GM23338 (cell line): ENCODE measurements at regions not wholly inside any gene's neighbourhood (a gene's known extent, or its start where the extent isn't known, plus 50 kb on each side); places are given as distances from the start of the nearest gene placed in this dataset.

ENCODE experiments used
- ATAC-seq: fragments of 200-7000 bp; cut with Tn5 transposase; 3 replicates; pipeline ENCODE4 v1.9.1; 2020
- DNase-seq: peaks from one replicate; pipeline ENCODE4 v3.0.0-alpha.2; 2015; ENCODE audit warnings: low spot score
- H2AFZ ChIP-seq: fragments of 200-600 bp; sonication (generic); 2 replicates; pipeline ENCODE4 v1.8.0; 2016; ENCODE audit warnings: antibody characterized with exemption, mild to moderate bottlenecking, moderate library complexity
- H3F3A ChIP-seq: fragments of 200-600 bp; sonication (generic); replicated peaks from 2 replicates; pipeline ENCODE4 v1.8.0; 2017; ENCODE audit warnings: antibody characterized with exemption, mixed run types, low read depth
- H3K27ac ChIP-seq: fragments of 200-600 bp; sonication (generic); 2 replicates; pipeline ENCODE4 v1.6.1; 2016; ENCODE audit warnings: low read depth
- H3K27me3 ChIP-seq: fragments of 200-600 bp; sonication (generic); 2 replicates; pipeline ENCODE4 v1.8.0; 2016; ENCODE audit warnings: mild to moderate bottlenecking, mixed run types, moderate library complexity; ENCODE audit not compliant: insufficient read depth
- H3K36me3 ChIP-seq: fragments of 200-600 bp; sonication (generic); 2 replicates; pipeline ENCODE4 v1.8.0; 2016; ENCODE audit warnings: mild to moderate bottlenecking; ENCODE audit not compliant: insufficient read depth
- H3K4me1 ChIP-seq: fragments of 200-600 bp; sonication (generic); 2 replicates; pipeline ENCODE4 v1.8.0; 2016; ENCODE audit warnings: mild to moderate bottlenecking, moderate library complexity; ENCODE audit not compliant: insufficient read depth
- H3K4me2 ChIP-seq: fragments of 200-600 bp; sonication (generic); 2 replicates; pipeline ENCODE4 v1.7.1; 2017; ENCODE audit warnings: mixed run types
- H3K4me3 ChIP-seq: fragments of 200-600 bp; sonication (generic); 2 replicates; pipeline ENCODE4 v1.6.1; 2016; ENCODE audit warnings: mixed run types
- H3K79me2 ChIP-seq: fragments of 200-600 bp; sonication (generic); replicated peaks from 2 replicates; pipeline ENCODE4 v1.8.0; 2017; ENCODE audit warnings: mild to moderate bottlenecking; ENCODE audit not compliant: insufficient read depth
- H3K9me2 ChIP-seq: fragments of 200-600 bp; sonication (generic); 2 replicates; pipeline ENCODE4 v1.8.0; 2017; ENCODE audit not compliant: insufficient read depth
- H4K20me1 ChIP-seq: fragments of 200-600 bp; sonication (generic); replicated peaks from 2 replicates; pipeline ENCODE4 v1.8.0; 2017; ENCODE audit warnings: mild to moderate bottlenecking; ENCODE audit not compliant: insufficient read depth
- H3K27ac Mint-ChIP-seq: 2 replicates; pipeline ENCODE4 v1.8.0; 2020; ENCODE audit warnings: inconsistent platforms, mild to moderate bottlenecking, moderate library complexity, mixed read lengths
- H3K27me3 Mint-ChIP-seq: 3 replicates; pipeline ENCODE4 v1.8.0; 2022; ENCODE audit warnings: low read depth, mild to moderate bottlenecking, moderate library complexity, mixed read lengths, inconsistent platforms; ENCODE audit not compliant: insufficient read depth, poor library complexity
- H3K36me3 Mint-ChIP-seq: 3 replicates; pipeline ENCODE4 v1.8.0; 2021; ENCODE audit warnings: low read depth, mild to moderate bottlenecking, inconsistent platforms, moderate library complexity, mixed read lengths
- H3K4me1 Mint-ChIP-seq: 3 replicates; pipeline ENCODE4 v1.8.0; 2020; ENCODE audit warnings: mild to moderate bottlenecking, inconsistent platforms, mixed read lengths
- H3K4me3 Mint-ChIP-seq: 3 replicates; pipeline ENCODE4 v1.8.0; 2021; ENCODE audit warnings: moderate library complexity, mild to moderate bottlenecking, inconsistent platforms, mixed read lengths
- H3K9me3 Mint-ChIP-seq: 3 replicates; pipeline ENCODE4 v1.8.0; 2020; ENCODE audit warnings: moderate library complexity, mild to moderate bottlenecking, inconsistent platforms, mixed read lengths
- CREB1 ChIP-seq: fragments of 250-450 bp; sonication (Bioruptor Pico); IDR thresholded peaks from 2 replicates; pipeline ENCODE4 v1.5.0; 2020; ENCODE audit warnings: low read depth, mild to moderate bottlenecking, moderate library complexity
- EZH2 ChIP-seq: fragments of 200-600 bp; sonication (generic); IDR thresholded peaks from one replicate; pipeline ENCODE4 v1.8.0; 2017; ENCODE audit warnings: antibody characterized with exemption, mild to moderate bottlenecking, low read depth; ENCODE audit not compliant: unreplicated experiment
- EZH2phosphoT487 ChIP-seq: fragments of 200-600 bp; sonication (generic); IDR thresholded peaks from one replicate; pipeline ENCODE4 v1.8.1; 2018; ENCODE audit warnings: antibody characterized with exemption; ENCODE audit not compliant: unreplicated experiment
- JUNB ChIP-seq: IDR thresholded peaks from one replicate; pipeline ENCODE4 v1.6.1; 2016; ENCODE audit warnings: antibody characterized with exemption; ENCODE audit not compliant: unreplicated experiment
- POLR2AphosphoS5 ChIP-seq: IDR thresholded peaks from 2 replicates; pipeline ENCODE4 v1.6.1; 2016; ENCODE audit warnings: antibody characterized with exemption, low read depth
- STAT1 ChIP-seq: IDR thresholded peaks from one replicate; pipeline ENCODE4 v1.6.1; 2016; ENCODE audit warnings: antibody characterized with exemption; ENCODE audit not compliant: unreplicated experiment
- ZNF114 ChIP-seq: fragments of 250-450 bp; sonication (Bioruptor Pico); IDR thresholded peaks from 2 replicates; pipeline ENCODE4 v1.5.0; 2020; ENCODE audit warnings: mild to moderate bottlenecking, moderate library complexity
- ZNF331 ChIP-seq: fragments of 250-450 bp; sonication (Bioruptor Pico); IDR thresholded peaks from 2 replicates; pipeline ENCODE4 v1.5.0; 2020; ENCODE audit warnings: low read depth, mild to moderate bottlenecking, moderate library complexity
- TF ChIP-seq, protein P1 (sequence below): fragments of 250-450 bp; sonication (Bioruptor Pico); IDR thresholded peaks from 2 replicates; pipeline ENCODE4 v1.5.0; 2020; ENCODE audit warnings: mild to moderate bottlenecking, moderate library complexity
- TF ChIP-seq, protein P2 (sequence below), 2 experiments: fragments of 200-600 bp in 1 of 2; sonication (generic) in 1 of 2; conservative IDR thresholded peaks; 2 replicates each; pipeline versions ENCODE4 v1.5.1 to v1.6.1; 2016 to 2017; ENCODE audit warnings: antibody characterized with exemption in 2 of 2, low read depth in 2 of 2, mild to moderate bottlenecking in 2 of 2, moderate library complexity in 1 of 2
- TF ChIP-seq, protein P3 (sequence below): IDR thresholded peaks from one replicate; pipeline ENCODE4 v1.6.1; 2018; ENCODE audit warnings: antibody characterized with exemption; ENCODE audit not compliant: unreplicated experiment

DNA sequence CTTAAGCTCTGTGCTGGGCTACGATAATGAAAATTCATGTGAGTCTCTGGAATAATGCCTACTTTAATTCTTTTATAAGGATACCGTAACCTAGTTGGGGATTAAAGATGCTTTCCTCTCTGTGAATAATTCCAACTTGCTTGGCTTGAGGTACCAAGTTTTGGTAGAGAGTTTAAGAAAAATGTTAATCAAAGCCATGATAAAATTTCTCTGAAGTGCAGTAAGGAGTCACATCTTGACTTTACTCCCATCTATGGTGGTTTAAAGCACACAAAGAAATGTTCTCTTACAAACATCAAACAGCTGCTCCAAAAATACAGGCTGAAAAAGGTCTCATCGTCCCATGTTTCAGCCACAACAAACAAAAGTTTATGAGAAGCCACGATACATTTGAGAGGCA, 284.8 kb upstream of the TBX3 start:
- DNase-seq (no peak), ATAC-seq (no peak)
- Mint-ChIP-seq H3K4me1 (no peaks in the 10 kb centered on the region; the same call in 2 of the 3 replicates), H3K27me3 (no peaks in the 10 kb centered on the region), H3K36me3 (no peaks in the 10 kb centered on the region), H3K4me3 (no peak overlapping the region), H3K9me3 (no peaks in the 10 kb centered on the region), H3K27ac (no peak overlapping the region)
- TF ChIP-seq, protein P1, sequence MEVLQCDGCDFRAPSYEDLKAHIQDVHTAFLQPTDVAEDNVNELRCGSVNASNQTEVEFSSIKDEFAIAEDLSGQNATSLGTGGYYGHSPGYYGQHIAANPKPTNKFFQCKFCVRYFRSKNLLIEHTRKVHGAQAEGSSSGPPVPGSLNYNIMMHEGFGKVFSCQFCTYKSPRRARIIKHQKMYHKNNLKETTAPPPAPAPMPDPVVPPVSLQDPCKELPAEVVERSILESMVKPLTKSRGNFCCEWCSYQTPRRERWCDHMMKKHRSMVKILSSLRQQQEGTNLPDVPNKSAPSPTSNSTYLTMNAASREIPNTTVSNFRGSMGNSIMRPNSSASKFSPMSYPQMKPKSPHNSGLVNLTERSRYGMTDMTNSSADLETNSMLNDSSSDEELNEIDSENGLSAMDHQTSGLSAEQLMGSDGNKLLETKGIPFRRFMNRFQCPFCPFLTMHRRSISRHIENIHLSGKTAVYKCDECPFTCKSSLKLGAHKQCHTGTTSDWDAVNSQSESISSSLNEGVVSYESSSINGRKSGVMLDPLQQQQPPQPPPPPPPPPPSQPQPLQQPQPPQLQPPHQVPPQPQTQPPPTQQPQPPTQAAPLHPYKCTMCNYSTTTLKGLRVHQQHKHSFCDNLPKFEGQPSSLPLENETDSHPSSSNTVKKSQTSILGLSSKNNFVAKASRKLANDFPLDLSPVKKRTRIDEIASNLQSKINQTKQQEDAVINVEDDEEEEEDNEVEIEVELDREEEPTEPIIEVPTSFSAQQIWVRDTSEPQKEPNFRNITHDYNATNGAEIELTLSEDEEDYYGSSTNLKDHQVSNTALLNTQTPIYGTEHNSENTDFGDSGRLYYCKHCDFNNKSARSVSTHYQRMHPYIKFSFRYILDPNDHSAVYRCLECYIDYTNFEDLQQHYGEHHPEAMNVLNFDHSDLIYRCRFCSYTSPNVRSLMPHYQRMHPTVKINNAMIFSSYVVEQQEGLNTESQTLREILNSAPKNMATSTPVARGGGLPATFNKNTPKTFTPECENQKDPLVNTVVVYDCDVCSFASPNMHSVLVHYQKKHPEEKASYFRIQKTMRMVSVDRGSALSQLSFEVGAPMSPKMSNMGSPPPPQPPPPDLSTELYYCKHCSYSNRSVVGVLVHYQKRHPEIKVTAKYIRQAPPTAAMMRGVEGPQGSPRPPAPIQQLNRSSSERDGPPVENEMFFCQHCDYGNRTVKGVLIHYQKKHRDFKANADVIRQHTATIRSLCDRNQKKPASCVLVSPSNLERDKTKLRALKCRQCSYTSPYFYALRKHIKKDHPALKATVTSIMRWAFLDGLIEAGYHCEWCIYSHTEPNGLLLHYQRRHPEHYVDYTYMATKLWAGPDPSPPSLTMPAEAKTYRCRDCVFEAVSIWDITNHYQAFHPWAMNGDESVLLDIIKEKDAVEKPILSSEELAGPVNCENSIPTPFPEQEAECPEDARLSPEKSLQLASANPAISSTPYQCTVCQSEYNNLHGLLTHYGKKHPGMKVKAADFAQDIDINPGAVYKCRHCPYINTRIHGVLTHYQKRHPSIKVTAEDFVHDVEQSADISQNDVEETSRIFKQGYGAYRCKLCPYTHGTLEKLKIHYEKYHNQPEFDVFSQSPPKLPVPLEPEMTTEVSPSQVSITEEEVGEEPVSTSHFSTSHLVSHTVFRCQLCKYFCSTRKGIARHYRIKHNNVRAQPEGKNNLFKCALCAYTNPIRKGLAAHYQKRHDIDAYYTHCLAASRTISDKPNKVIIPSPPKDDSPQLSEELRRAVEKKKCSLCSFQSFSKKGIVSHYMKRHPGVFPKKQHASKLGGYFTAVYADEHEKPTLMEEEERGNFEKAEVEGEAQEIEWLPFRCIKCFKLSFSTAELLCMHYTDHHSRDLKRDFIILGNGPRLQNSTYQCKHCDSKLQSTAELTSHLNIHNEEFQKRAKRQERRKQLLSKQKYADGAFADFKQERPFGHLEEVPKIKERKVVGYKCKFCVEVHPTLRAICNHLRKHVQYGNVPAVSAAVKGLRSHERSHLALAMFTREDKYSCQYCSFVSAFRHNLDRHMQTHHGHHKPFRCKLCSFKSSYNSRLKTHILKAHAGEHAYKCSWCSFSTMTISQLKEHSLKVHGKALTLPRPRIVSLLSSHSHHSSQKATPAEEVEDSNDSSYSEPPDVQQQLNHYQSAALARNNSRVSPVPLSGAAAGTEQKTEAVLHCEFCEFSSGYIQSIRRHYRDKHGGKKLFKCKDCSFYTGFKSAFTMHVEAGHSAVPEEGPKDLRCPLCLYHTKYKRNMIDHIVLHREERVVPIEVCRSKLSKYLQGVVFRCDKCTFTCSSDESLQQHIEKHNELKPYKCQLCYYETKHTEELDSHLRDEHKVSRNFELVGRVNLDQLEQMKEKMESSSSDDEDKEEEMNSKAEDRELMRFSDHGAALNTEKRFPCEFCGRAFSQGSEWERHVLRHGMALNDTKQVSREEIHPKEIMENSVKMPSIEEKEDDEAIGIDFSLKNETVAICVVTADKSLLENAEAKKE (CRISPR knock-in tag): no peak
- TF ChIP-seq EZH2phosphoT487 (no peak), ZNF114 (CRISPR knock-in tag) (no peak), JUNB (no peak), CREB1 (CRISPR knock-in tag) (no peak), EZH2 (no peak), STAT1 (no peak), POLR2AphosphoS5 (no peak), ZNF331 (CRISPR knock-in tag) (no peak)
- TF ChIP-seq, protein P2, sequence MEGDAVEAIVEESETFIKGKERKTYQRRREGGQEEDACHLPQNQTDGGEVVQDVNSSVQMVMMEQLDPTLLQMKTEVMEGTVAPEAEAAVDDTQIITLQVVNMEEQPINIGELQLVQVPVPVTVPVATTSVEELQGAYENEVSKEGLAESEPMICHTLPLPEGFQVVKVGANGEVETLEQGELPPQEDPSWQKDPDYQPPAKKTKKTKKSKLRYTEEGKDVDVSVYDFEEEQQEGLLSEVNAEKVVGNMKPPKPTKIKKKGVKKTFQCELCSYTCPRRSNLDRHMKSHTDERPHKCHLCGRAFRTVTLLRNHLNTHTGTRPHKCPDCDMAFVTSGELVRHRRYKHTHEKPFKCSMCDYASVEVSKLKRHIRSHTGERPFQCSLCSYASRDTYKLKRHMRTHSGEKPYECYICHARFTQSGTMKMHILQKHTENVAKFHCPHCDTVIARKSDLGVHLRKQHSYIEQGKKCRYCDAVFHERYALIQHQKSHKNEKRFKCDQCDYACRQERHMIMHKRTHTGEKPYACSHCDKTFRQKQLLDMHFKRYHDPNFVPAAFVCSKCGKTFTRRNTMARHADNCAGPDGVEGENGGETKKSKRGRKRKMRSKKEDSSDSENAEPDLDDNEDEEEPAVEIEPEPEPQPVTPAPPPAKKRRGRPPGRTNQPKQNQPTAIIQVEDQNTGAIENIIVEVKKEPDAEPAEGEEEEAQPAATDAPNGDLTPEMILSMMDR (conservative IDR thresholded peaks at IDR 0.05; ENCODE audit: low read depth in 2 of 2): no peak
- TF ChIP-seq, protein P3, sequence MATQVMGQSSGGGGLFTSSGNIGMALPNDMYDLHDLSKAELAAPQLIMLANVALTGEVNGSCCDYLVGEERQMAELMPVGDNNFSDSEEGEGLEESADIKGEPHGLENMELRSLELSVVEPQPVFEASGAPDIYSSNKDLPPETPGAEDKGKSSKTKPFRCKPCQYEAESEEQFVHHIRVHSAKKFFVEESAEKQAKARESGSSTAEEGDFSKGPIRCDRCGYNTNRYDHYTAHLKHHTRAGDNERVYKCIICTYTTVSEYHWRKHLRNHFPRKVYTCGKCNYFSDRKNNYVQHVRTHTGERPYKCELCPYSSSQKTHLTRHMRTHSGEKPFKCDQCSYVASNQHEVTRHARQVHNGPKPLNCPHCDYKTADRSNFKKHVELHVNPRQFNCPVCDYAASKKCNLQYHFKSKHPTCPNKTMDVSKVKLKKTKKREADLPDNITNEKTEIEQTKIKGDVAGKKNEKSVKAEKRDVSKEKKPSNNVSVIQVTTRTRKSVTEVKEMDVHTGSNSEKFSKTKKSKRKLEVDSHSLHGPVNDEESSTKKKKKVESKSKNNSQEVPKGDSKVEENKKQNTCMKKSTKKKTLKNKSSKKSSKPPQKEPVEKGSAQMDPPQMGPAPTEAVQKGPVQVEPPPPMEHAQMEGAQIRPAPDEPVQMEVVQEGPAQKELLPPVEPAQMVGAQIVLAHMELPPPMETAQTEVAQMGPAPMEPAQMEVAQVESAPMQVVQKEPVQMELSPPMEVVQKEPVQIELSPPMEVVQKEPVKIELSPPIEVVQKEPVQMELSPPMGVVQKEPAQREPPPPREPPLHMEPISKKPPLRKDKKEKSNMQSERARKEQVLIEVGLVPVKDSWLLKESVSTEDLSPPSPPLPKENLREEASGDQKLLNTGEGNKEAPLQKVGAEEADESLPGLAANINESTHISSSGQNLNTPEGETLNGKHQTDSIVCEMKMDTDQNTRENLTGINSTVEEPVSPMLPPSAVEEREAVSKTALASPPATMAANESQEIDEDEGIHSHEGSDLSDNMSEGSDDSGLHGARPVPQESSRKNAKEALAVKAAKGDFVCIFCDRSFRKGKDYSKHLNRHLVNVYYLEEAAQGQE: no peak
- Histone ChIP-seq H3K4me3 (no peak overlapping the region), H3K79me2 (no peaks in the 10 kb centered on the region), H2AFZ (no peak overlapping the region), H4K20me1 (no peaks in the 10 kb centered on the region), H3K4me1 (no peaks in the 10 kb centered on the region), H3K9me2 (no peaks in the 10 kb centered on the region), H3K27me3 (no peaks in the 10 kb centered on the region), H3F3A (no peaks in the 10 kb centered on the region), H3K36me3 (no peaks in the 10 kb centered on the region), H3K4me2 (no peak overlapping the region), H3K27ac (no peak overlapping the region)
